Fibroblast of villous mesenchyme (primary cell): ENCODE measurements at regions not wholly inside any gene's neighbourhood (a gene's known extent, or its start where the extent isn't known, plus 50 kb on each side); places are given as distances from the start of the nearest gene placed in this dataset.
A peak's percentile ranks its signal among the peaks of the same experiment; 100 is the strongest.

Experiments
- DNase-seq: peaks from one replicate; pipeline ENCODE4 v3.0.0-alpha.2; 2010; ENCODE audit warnings: low read depth
- H3K4me3 ChIP-seq: 2 replicates; pipeline ENCODE4 v1.5.1; 2011; ENCODE audit warnings: low read depth, mild to moderate bottlenecking, low read length
- TF ChIP-seq, protein P1 (sequence below): IDR thresholded peaks from 2 replicates; pipeline ENCODE4 v1.5.1; 2012; ENCODE audit warnings: low read depth, mild to moderate bottlenecking, low read length; ENCODE audit not compliant: insufficient read depth

DNA sequence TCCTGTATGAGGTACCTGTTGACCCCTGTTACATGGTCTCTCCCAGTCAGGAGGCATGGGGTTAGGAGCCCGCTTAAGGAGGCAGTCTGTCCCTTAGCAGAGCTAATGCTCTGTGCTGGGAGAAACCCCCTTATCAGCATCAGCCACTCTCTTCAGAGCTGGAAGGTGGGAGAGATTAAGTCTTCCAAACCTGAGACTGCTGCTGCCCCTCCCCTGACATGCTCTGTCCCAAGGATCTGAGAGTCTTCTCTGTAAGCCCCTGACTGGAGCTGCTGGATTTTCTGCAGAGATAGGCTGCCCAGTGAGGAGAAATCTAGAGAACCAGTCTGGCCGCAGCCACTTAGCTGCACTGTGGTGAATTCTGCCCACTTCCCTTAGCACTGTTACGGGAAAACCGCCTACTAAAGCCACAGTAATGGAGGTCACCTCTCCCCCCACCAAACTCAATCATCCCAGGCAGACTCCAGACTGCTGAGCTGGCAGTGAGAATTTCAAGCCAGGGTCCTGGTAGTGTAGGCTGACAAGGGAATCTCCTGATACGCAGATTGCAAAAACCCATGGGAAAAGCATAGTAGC is 222.3 kb downstream of the DDX3Y start:
- TF ChIP-seq, protein P1, sequence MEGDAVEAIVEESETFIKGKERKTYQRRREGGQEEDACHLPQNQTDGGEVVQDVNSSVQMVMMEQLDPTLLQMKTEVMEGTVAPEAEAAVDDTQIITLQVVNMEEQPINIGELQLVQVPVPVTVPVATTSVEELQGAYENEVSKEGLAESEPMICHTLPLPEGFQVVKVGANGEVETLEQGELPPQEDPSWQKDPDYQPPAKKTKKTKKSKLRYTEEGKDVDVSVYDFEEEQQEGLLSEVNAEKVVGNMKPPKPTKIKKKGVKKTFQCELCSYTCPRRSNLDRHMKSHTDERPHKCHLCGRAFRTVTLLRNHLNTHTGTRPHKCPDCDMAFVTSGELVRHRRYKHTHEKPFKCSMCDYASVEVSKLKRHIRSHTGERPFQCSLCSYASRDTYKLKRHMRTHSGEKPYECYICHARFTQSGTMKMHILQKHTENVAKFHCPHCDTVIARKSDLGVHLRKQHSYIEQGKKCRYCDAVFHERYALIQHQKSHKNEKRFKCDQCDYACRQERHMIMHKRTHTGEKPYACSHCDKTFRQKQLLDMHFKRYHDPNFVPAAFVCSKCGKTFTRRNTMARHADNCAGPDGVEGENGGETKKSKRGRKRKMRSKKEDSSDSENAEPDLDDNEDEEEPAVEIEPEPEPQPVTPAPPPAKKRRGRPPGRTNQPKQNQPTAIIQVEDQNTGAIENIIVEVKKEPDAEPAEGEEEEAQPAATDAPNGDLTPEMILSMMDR, result no peak
- DNase-seq, result no peak

GRCh38 chrY:13127476-13127875 is 222.8 kb downstream of the DDX3Y start:
- DNase-seq, result no peak
- H3K4me3 ChIP-seq, result no peak overlapping the region
- TF ChIP-seq, protein P1, result no peak

More for the DNA sequence above, 222.3 kb downstream of the DDX3Y start:
- no peak overlapping the region for H3K4me3 ChIP-seq

- peak overlapping the region; percentile 43 for H3K4me3 ChIP-seq
- DNase-seq, result no peak
- TF ChIP-seq, protein P1, result no peak
Measured at GRCh38 chrY:13149148-13149547, 244.5 kb downstream of the DDX3Y start.

GRCh38 chrY:13167698-13168097 is 263.0 kb downstream of the DDX3Y start:
- DNase-seq, result no peak
- H3K4me3 ChIP-seq, result no peak overlapping the region
- TF ChIP-seq, protein P1, result no peak

GRCh38 chrY:13168257-13168656 is 263.6 kb downstream of the DDX3Y start:
- no peak for DNase-seq
- TF ChIP-seq, protein P1, result no peak
- no peak overlapping the region for H3K4me3 ChIP-seq
